HFF-Myc (cell line): ENCODE measurements at regions not wholly inside any gene's neighbourhood (a gene's known extent, or its start where the extent isn't known, plus 50 kb on each side); places are given as distances from the start of the nearest gene placed in this dataset.
"Not testable (repeated sequence)": the region's sequence is repeated elsewhere in the genome, so short reads cannot be mapped to it uniquely, and the experiment has no call there.

Source experiments
- DNase-seq: peaks from one replicate; pipeline ENCODE4 v3.0.0-alpha.2; 2011; ENCODE audit warnings: low read depth; ENCODE audit errors: extremely low read depth
- H3K4me3 ChIP-seq: replicated peaks from 2 replicates; pipeline ENCODE4 v1.5.1; 2011; ENCODE audit warnings: low read depth, mild to moderate bottlenecking, control low read depth, low read length
- CTCF ChIP-seq: IDR thresholded peaks from 2 replicates; pipeline ENCODE4 v1.5.1; 2012; ENCODE audit warnings: mild to moderate bottlenecking, low read depth, low read length, control low read depth; ENCODE audit errors: missing control alignments

DNA sequence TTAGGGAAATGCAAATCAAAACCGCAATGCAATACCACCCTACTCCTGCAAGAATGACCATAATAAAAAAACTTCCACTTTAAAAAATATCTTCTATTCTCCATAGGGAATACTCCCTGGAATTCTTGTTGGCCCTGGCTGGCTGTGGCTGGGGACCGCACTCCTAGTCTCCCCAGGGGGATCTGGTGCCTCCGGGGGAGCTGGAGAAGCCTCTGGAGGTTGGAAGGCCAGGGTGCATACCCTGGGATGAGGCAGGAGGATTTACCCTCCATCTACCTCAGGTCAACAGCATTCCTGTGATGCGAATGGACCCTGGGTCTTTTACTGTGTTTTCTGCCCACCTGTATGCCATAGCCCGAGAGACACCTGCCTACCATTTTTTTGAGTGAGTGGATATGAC is 120.0 kb upstream of the ZNF536 start:
- no peak overlapping the region for H3K4me3 ChIP-seq
- DNase-seq: no peak
- TF ChIP-seq CTCF: no peak

GRCh38 chr19:30253581-30253996 is 118.6 kb upstream of the ZNF536 start:
- DNase-seq: no peak
- H3K4me3 ChIP-seq: no peak overlapping the region
- no peak for TF ChIP-seq CTCF

DNA sequence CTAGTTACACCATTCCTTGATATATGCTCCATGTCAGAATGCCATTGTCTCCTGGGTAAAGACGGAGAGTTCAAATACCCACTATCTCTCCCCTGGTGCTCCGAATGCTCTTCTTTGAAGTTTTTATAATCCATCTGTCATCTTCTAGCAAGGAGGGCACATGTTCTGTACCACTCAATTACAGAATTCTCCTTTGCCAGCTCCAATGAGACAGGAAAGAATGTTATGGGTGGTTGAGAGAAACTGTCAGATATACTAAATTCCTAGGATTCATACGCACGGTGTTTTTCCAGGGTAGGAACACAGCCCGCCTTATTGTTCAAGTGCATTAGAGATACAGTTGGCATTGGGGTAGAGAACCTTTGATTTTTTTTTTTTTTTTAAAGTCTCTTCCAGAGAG is 118.0 kb upstream of the ZNF536 start:
- no peak for TF ChIP-seq CTCF
- no peak for DNase-seq
- H3K4me3 ChIP-seq: no peak overlapping the region

DNA sequence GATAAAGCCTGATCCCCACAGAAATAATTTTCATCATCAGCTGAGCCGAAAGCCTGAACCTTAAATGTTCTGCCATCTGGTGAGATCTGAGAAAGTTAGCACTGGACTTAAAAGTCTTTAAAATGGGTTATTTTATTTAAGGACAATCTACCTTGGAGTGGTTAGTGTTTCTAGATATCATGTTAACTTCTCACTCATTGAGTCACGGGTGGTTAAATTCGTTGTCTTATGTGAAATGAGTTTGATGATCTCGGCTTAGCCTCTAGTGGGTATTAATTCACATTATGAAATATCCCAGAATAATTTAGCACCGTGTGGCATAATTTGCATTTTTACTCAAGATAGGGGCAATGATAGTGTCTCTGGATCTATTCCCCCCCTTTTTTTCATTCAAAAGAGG is 117.4 kb upstream of the ZNF536 start:
- no peak overlapping the region for H3K4me3 ChIP-seq
- no peak for TF ChIP-seq CTCF
- DNase-seq: no peak

GRCh38 chr19:30255791-30256495 is 116.2 kb upstream of the ZNF536 start:
- DNase-seq: no peak
- H3K4me3 ChIP-seq: no peak overlapping the region
- TF ChIP-seq CTCF: no peak

DNA sequence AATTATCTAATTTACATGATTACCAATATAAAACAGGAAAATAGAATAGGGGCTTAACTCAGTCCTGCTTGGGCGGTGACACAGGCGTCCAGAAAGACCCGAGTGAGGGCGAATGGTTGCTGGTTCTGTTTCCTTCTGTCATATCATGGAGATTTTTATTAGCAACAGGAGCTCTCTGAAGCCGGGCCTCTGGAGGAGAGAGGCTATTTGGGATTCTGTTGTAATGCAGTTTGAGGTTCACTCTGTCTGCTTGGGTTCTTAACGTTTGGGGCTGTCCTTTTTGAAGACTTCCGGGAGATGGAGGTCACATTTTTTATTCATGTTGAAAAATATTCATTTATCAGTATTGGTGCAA is 115.7 kb upstream of the ZNF536 start:
- H3K4me3 ChIP-seq: no peak overlapping the region
- no peak for TF ChIP-seq CTCF
- no peak for DNase-seq

DNA sequence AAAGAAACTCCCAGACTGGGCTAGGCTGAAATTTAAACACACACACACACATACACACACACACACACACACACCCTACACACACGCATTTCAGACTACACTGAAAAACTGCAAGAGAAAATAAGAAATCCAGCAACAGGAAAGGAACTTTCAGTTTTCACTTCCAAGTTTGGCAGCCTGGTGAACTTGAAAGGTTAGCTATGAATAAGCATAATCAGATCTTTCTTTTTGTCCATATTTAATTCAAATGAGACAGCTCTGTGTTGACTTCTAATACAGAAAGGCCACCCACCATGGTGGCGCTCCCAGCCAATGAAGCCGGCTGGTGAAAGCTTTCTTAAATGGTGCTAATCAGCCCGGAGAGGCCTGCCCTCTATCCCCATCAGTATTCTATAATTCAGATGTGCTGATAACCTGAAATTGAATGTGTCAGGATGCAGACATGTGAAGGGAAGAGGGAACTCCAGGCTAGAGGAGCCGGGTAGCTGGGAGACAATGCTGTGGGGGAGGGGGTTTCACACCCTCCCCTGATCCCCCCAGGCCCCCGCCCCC is 108.3 kb upstream of the ZNF536 start:
- no peak for TF ChIP-seq CTCF
- no peak for DNase-seq
- H3K4me3 ChIP-seq: no peak overlapping the region

DNA sequence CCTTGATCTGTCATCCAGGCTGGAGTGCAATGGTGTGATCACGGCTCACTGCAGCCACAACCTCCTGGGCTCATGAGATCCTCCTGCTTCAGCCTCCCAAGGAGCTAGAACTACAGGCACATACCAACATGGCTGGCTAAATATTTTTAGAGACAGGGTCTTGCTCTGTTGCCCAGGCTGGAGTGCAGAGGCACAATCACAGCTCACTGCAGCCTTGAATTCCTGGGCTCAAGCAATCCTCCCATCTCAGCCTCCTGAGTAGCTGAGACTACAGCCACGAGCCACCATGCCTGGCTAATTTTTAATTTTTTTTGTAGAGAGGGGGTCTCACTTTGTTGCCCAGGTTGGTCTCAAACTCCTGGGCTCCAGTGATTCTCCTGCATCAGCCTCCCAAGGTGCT is 106.3 kb upstream of the ZNF536 start:
- H3K4me3 ChIP-seq, DNase-seq: not testable (repeated sequence)
